CD4-positive, alpha-beta T cell (primary cell): ENCODE measurements at regions not wholly inside any gene's neighbourhood (a gene's known extent, or its start where the extent isn't known, plus 50 kb on each side); places are given as distances from the start of the nearest gene placed in this dataset.

ENCODE experiments used
- ATAC-seq: fragments of 200-7000 bp; cut with Tn5 transposase; one replicate; pipeline ENCODE4 v1.10.0; 2022; ENCODE audit warnings: mild to moderate bottlenecking; ENCODE audit not compliant: poor library complexity
- CTCF ChIA-PET: fragments of 350-600 bp; sonication (Branson Sonifier 250); formaldehyde crosslinking; loops from one replicate; lab custom pipeline; 2021; ENCODE audit warnings: antibody characterized with exemption, inconsistent platforms; lab: Charles Lee
- POLR2A ChIA-PET: fragments of 350-600 bp; sonication (Branson Sonifier 250); formaldehyde crosslinking; loops from one replicate; lab custom pipeline; 2021; ENCODE audit warnings: antibody characterized with exemption, inconsistent platforms; lab: Charles Lee
- DNase-seq, 14 experiments: peaks; one replicate each; pipeline ENCODE4 v3.0.0-alpha.2; 2013 to 2020; ENCODE audit warnings: mixed read lengths in 2 of 14
- H3K27ac ChIP-seq, 2 donors: one replicate each; pipeline versions ENCODE4 v1.5.1 to v1.7.0; 2013; ENCODE audit warnings: low read length in 2 of 2, low read depth in 1 of 2, mild to moderate bottlenecking in 1 of 2
- H3K27me3 ChIP-seq, 2 experiments: 1 replicate in 1 of 2; 2 replicates in 1 of 2; pipeline versions ENCODE4 v1.6.1 to v1.7.0; 2013; ENCODE audit warnings: low read length in 2 of 2, control low read depth in 1 of 2, mild to moderate bottlenecking in 1 of 2, moderate library complexity in 1 of 2; ENCODE audit not compliant: insufficient read depth in 2 of 2, control insufficient read depth in 1 of 2
- H3K36me3 ChIP-seq: one replicate; pipeline ENCODE4 v1.6.1; 2013; ENCODE audit warnings: low read length, control low read depth; ENCODE audit not compliant: insufficient read depth
- H3K4me1 ChIP-seq: one replicate; pipeline ENCODE4 v1.6.1; 2013; ENCODE audit warnings: low read length, control low read depth; ENCODE audit not compliant: insufficient read depth
- H3K4me3 ChIP-seq: one replicate; pipeline ENCODE4 v1.5.1; 2013; ENCODE audit warnings: mild to moderate bottlenecking, low read length, moderate library complexity
- H3K9me3 ChIP-seq, 2 experiments: 1 replicate in 1 of 2; 2 replicates in 1 of 2; pipeline versions ENCODE4 v1.6.1 to v1.7.0; 2013; ENCODE audit warnings: low read length in 2 of 2, mild to moderate bottlenecking in 2 of 2, control low read depth in 1 of 2, moderate library complexity in 1 of 2; ENCODE audit not compliant: control insufficient read depth in 1 of 2, insufficient read depth in 1 of 2
- H3K27ac Mint-ChIP-seq: one replicate; pipeline ENCODE4 v1.8.0; 2020; ENCODE audit warnings: mixed read lengths
- H3K27me3 Mint-ChIP-seq: one replicate; pipeline ENCODE4 v1.8.0; 2021; ENCODE audit warnings: mixed read lengths
- H3K36me3 Mint-ChIP-seq: one replicate; pipeline ENCODE4 v1.8.0; 2021; ENCODE audit warnings: low read depth, mixed read lengths
- H3K4me1 Mint-ChIP-seq: one replicate; pipeline ENCODE4 v1.8.0; 2021; ENCODE audit warnings: low read depth, mixed read lengths
- H3K4me3 Mint-ChIP-seq: one replicate; pipeline ENCODE4 v1.8.0; 2020; ENCODE audit warnings: mild to moderate bottlenecking, mixed read lengths
- H3K9me3 Mint-ChIP-seq: one replicate; pipeline ENCODE4 v1.8.0; 2020; ENCODE audit warnings: mixed read lengths
- intact Hi-C, 2 experiments: fragments of 100-400 bp; cut with DNase I in 1 of 2; cut with micrococcal nuclease in 1 of 2; formaldehyde crosslinking; loops; one replicate each; pipeline versions ENCODE4 v1.15.1 to v1.9.0; 2023 to 2025; cut with DNase I, micrococcal nuclease
- TF ChIP-seq, protein P1 (sequence below): fragments of 200-600 bp; IDR thresholded peaks from one replicate; pipeline ENCODE4 v1.8.0; 2022; ENCODE audit warnings: antibody characterized with exemption, mild to moderate bottlenecking

- TF ChIP-seq, protein P1, sequence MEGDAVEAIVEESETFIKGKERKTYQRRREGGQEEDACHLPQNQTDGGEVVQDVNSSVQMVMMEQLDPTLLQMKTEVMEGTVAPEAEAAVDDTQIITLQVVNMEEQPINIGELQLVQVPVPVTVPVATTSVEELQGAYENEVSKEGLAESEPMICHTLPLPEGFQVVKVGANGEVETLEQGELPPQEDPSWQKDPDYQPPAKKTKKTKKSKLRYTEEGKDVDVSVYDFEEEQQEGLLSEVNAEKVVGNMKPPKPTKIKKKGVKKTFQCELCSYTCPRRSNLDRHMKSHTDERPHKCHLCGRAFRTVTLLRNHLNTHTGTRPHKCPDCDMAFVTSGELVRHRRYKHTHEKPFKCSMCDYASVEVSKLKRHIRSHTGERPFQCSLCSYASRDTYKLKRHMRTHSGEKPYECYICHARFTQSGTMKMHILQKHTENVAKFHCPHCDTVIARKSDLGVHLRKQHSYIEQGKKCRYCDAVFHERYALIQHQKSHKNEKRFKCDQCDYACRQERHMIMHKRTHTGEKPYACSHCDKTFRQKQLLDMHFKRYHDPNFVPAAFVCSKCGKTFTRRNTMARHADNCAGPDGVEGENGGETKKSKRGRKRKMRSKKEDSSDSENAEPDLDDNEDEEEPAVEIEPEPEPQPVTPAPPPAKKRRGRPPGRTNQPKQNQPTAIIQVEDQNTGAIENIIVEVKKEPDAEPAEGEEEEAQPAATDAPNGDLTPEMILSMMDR = no peak
Observed at GRCh38 chr5:92911851-92912250, 669.2 kb downstream of the NR2F1-AS1 start.

GRCh38 chr5:92911293-92911692 lies 669.7 kb downstream of the NR2F1-AS1 start:
- H3K27me3 Mint-ChIP-seq = no peaks in the 10 kb centered on the region
- H3K4me1 ChIP-seq = no peaks in the 10 kb centered on the region
- H3K27me3 ChIP-seq = no peaks in the 10 kb centered on the region
- DNase-seq (no peak), ATAC-seq (no peak)
- TF ChIP-seq, protein P1 = no peak
- H3K9me3 Mint-ChIP-seq = peaks cover 1% of the 10 kb centered on the region
- H3K4me3 ChIP-seq = no peak overlapping the region
- POLR2A ChIA-PET = no interaction called here
- CTCF ChIA-PET = no interaction called here
- no peaks in the 10 kb centered on the region for H3K36me3 ChIP-seq
- H3K27ac ChIP-seq = no peak overlapping the region
- H3K4me3 Mint-ChIP-seq = no peak overlapping the region
- no peaks in the 10 kb centered on the region for H3K4me1 Mint-ChIP-seq
- intact Hi-C loops = no loop called here
- no peaks in the 10 kb centered on the region for H3K9me3 ChIP-seq
- no peaks in the 10 kb centered on the region for H3K36me3 Mint-ChIP-seq
- no peak overlapping the region for H3K27ac Mint-ChIP-seq

More at GRCh38 chr5:92911851-92912250, 669.2 kb downstream of the NR2F1-AS1 start:
- Histone ChIP-seq H3K36me3 (no peaks in the 10 kb centered on the region), H3K27me3 (no peaks in the 10 kb centered on the region), H3K27ac (no peak overlapping the region), H3K9me3 (no peaks in the 10 kb centered on the region), H3K4me3 (no peak overlapping the region), H3K4me1 (no peaks in the 10 kb centered on the region)
- Mint-ChIP-seq H3K27ac (no peak overlapping the region), H3K36me3 (no peaks in the 10 kb centered on the region), H3K9me3 (peaks cover 1% of the 10 kb centered on the region), H3K4me3 (no peak overlapping the region), H3K27me3 (no peaks in the 10 kb centered on the region), H3K4me1 (no peaks in the 10 kb centered on the region)
- ATAC-seq (no peak), DNase-seq (no peak)
- intact Hi-C loops = no loop called here
- ChIA-PET CTCF (no interaction called here), POLR2A (no interaction called here)

DNA sequence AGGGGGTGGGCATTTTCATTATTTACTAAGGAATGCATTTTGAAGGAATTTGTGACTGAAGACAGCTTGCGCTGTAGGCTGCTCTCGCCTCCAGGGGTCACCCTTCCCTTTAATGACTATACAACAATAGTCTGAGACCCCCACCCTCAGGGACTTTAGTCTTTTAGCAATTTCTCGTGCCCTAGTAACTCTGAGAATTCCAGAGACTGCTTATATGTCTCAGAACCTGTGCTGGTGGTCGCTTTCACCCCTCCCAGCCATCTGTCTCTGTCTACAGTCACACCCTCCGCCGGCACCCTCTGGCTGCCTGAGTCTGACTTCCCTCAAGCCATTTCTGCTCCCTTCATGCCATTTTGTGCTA lies 671.4 kb downstream of the NR2F1-AS1 start:
- no peaks in the 10 kb centered on the region for H3K36me3 ChIP-seq
- H3K9me3 ChIP-seq = no peaks in the 10 kb centered on the region
- ATAC-seq (no peak), DNase-seq (no peak)
- Mint-ChIP-seq H3K36me3 (no peaks in the 10 kb centered on the region), H3K4me1 (no peaks in the 10 kb centered on the region), H3K9me3 (no peaks in the 10 kb centered on the region), H3K4me3 (no peak overlapping the region), H3K27me3 (no peaks in the 10 kb centered on the region), H3K27ac (no peak overlapping the region)
- no peak overlapping the region for H3K4me3 ChIP-seq
- ChIA-PET CTCF (no interaction called here), POLR2A (no interaction called here)
- TF ChIP-seq, protein P1 = no peak
- no peak overlapping the region for H3K27ac ChIP-seq
- H3K27me3 ChIP-seq = no peaks in the 10 kb centered on the region
- intact Hi-C loops = no loop called here
- no peaks in the 10 kb centered on the region for H3K4me1 ChIP-seq
